ENCODE measurements at regions not wholly inside any gene's neighbourhood (a gene's known extent, or its start where the extent isn't known, plus 50 kb on each side); places are given as distances from the start of the nearest gene placed in this dataset.

- DNase-seq (ENCODE audit: low read depth): no peak
- TF ChIP-seq CTCF (IDR thresholded peaks at IDR 0.05; ENCODE audit: low read length, missing control alignments): no peak
- no peak overlapping the region for H3K4me3 ChIP-seq (replicated peaks; ENCODE audit: low read depth, low read length)
Observed at GRCh38 chr3:64456674-64457073, 231.1 kb downstream of the ADAMTS9 start.

GRCh38 chr3:64455351-64455750, 230.1 kb upstream of the PRICKLE2 start:
- DNase-seq (ENCODE audit: low read depth): no peak
- no peak for TF ChIP-seq CTCF (IDR thresholded peaks at IDR 0.05; ENCODE audit: low read length, missing control alignments)
- H3K4me3 ChIP-seq (replicated peaks; ENCODE audit: low read depth, low read length): no peak overlapping the region

- no peak overlapping the region for H3K4me3 ChIP-seq (replicated peaks; ENCODE audit: low read depth, low read length)
- TF ChIP-seq CTCF (IDR thresholded peaks at IDR 0.05; ENCODE audit: low read length, missing control alignments): no peak
- no peak for DNase-seq (ENCODE audit: low read depth)
Observed at GRCh38 chr3:64454768-64455167, 229.5 kb upstream of the PRICKLE2 start.

GRCh38 chr3:64454179-64454578, 228.9 kb upstream of the PRICKLE2 start:
- no peak for TF ChIP-seq CTCF (IDR thresholded peaks at IDR 0.05; ENCODE audit: low read length, missing control alignments)
- DNase-seq (ENCODE audit: low read depth): peak; percentile 82

GRCh38 chr3:64451283-64452012, 226.2 kb upstream of the PRICKLE2 start:
- no peak overlapping the region for H3K4me3 ChIP-seq (replicated peaks; ENCODE audit: low read depth, low read length)
- no peak for TF ChIP-seq CTCF (IDR thresholded peaks at IDR 0.05; ENCODE audit: low read length, missing control alignments)
- no peak for DNase-seq (ENCODE audit: low read depth)

More at GRCh38 chr3:64454179-64454578, 228.9 kb upstream of the PRICKLE2 start:
- H3K4me3 ChIP-seq (replicated peaks; ENCODE audit: low read depth, low read length): no peak overlapping the region

GRCh38 chr3:64450396-64450956, 225.2 kb upstream of the PRICKLE2 start:
- no peak for TF ChIP-seq CTCF (IDR thresholded peaks at IDR 0.05; ENCODE audit: low read length, missing control alignments)
- no peak for DNase-seq (ENCODE audit: low read depth)

GRCh38 chr3:64449026-64449425, 223.8 kb upstream of the PRICKLE2 start:
- DNase-seq (ENCODE audit: low read depth): no peak
- H3K4me3 ChIP-seq (replicated peaks; ENCODE audit: low read depth, low read length): no peak overlapping the region
- TF ChIP-seq CTCF (IDR thresholded peaks at IDR 0.05; ENCODE audit: low read length, missing control alignments): no peak

More at GRCh38 chr3:64450396-64450956, 225.2 kb upstream of the PRICKLE2 start:
- no peak overlapping the region for H3K4me3 ChIP-seq (replicated peaks; ENCODE audit: low read depth, low read length)
